Stimulated activated CD4-positive, alpha-beta T cell treated with anti-CD3 and anti-CD28 coated beads, Interleukin-4, amount 100 ng/mL, for 1 hour (primary cell): ENCODE measurements at regions not wholly inside any gene's neighbourhood (a gene's known extent, or its start where the extent isn't known, plus 50 kb on each side); places are given as distances from the start of the nearest gene placed in this dataset.
"Not testable (repeated sequence)": the region's sequence is repeated elsewhere in the genome, so short reads cannot be mapped to it uniquely, and the experiment has no call there.

Source experiments
- DNase-seq: peaks from one replicate; pipeline ENCODE4 v3.0.0-alpha.2; 2020

DNA sequence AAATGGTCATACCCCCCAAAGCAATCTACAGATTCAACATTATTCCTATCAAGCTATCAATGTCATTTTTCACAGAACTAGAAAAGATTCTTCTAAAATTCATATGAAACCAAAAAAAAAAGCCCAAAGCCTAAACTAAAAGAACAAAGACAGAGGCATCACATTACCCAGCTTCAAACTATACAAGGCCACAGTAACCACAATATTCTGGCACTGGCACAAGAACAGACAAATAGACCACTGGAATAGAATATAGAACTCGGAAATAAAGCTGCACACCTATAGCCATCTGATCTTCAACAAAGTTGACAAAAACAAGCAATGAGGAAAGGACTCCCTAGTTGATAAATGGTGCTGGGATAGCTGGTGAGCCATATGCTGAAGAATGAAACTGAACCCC, 89.2 kb upstream of the PCED1B start:
- no peak for DNase-seq

GRCh38 chr12:46992051-46992450, 87.4 kb upstream of the PCED1B start:
- DNase-seq = not testable (repeated sequence)

DNA sequence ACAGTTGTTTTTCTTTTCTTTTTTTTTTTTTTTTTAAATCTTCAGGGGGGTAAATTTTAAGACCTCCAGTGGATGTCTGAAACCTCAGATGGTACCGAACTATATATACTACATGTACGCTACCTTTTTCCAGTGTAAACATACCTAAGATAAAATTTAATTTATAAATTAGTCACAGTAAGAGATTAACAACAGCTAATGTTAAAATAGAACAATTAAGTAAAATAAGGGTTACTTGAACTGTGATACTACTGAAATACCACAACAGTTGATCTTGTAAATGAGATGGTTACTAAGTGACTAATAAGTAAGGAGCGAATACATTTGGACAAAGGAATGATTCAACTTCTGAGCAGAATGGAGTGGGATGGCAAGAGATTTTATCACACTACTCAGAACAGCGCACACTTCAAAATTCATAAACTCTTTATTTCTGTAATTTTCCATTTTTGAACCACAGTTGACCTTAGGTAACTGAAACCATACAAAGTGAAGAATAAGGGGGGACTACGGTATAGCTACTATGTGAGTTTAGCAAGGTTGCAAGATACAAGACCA, 80.5 kb upstream of the PCED1B start:
- DNase-seq = no peak

GRCh38 chr12:47004634-47005033, 74.8 kb upstream of the PCED1B start:
- DNase-seq = no peak

GRCh38 chr12:47007048-47007447, 72.4 kb upstream of the PCED1B start:
- no peak for DNase-seq

DNA sequence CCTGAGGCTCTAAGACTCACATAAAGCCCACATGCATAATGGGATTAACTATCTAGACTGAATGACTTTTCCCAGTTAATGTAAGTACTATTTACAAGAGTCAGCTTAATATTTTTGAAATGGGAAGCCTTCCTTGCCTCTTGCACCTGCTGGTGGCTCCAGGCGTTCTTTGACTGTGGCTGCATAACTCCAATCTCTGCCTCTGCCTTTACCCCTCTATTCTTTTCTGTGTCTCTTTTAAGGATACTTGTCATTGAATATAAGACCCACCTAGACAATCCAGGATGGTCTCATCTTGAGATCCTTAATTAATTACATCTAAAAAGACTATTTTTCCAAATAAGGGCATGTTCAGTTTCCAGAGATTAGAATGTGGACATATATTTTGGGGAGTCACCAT, 66.9 kb upstream of the PCED1B start:
- DNase-seq = no peak

DNA sequence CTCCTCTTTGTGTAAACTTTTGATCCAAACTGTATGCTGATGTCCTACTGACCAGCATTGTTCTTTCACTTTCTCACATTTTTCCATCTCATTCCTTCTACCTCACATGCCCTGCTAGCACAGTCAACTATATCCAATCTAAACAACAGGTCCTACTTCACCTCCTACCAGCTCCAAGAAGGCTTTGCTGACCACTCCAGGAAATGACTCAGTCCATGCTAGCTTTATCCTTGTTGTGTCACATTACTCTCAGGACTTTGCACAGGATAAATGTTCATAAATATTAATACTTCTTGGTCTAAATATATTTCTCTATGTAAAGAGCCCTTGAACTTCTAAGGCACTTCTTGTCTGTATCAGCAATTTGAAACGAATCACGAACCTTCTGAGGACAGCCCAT, 64.9 kb upstream of the PCED1B start:
- DNase-seq = no peak

DNA sequence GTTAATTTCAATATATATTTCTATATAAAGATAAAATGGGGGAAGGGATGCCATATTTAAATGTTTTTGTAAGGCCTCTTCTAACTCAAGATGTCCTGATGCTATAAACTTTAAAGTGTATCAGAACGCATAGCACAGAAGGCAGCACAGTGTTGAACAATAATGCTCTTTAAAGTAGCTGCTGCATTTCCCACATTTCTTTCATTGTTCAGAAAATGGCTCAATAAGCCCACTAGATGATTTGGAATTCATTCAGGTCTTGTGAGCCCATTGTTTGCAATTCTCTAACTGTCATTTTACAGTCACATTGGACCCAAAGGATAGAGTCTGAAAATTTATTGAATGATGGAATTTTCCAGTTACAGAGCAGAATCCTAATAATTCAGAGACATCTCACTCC, 64.0 kb upstream of the PCED1B start:
- no peak for DNase-seq

DNA sequence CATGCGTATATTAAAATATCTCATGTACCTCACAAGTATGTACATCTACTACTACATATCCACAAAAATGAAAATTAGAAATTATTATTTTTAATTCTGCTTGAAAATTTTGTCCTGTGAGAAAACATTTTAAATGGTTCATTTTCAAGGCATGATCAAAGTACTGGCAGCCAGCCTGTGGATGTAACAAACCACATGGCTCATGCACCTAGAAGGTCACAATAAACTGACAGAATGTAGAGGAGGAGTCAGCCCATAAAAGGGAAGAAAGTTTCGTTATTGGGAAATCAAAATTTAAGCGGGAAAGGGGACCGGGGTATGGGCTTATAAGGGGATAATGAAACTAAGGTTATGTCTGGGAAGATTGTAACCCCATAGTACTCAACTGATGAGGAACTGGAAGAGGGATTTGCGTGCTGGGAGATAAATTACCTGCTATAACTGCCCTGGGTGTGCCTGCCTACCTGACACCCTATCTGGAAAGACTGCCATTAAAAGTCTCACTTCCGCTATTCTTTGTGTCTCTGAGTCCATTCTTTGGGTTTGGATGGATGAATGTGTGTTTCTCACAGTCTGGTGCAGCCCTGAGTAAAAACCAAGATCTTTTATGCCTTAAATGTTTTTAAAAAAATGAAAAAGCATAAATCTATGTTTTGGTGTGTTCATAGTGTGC, 62.2 kb upstream of the PCED1B start:
- no peak for DNase-seq

DNA sequence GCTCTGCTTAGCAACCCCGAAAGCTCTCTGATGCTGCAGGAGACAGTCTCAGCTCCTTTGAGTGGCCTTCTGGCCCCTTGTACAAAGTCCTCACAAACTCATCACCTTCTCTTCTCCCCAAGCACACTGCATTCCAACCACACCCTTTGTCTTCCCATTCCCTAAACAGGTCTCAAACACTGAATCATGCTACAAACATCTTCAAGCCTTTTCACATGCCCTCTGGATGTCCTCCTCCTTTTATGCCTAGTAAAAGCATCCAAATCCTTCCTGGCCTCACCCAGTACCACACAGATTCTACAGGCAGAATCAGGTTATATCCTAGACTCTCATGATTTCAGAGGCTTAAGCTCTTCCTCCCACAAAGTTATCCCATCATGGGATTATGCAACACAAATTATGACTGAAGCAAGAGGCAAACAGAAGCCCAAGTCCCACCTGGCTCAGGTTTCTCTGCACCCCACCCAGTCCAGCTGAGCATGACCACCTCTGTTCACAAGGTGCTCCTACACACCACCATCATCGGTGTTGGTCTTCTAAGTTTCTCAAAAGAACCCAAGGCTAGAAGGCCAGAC, 61.4 kb upstream of the PCED1B start:
- DNase-seq = no peak

DNA sequence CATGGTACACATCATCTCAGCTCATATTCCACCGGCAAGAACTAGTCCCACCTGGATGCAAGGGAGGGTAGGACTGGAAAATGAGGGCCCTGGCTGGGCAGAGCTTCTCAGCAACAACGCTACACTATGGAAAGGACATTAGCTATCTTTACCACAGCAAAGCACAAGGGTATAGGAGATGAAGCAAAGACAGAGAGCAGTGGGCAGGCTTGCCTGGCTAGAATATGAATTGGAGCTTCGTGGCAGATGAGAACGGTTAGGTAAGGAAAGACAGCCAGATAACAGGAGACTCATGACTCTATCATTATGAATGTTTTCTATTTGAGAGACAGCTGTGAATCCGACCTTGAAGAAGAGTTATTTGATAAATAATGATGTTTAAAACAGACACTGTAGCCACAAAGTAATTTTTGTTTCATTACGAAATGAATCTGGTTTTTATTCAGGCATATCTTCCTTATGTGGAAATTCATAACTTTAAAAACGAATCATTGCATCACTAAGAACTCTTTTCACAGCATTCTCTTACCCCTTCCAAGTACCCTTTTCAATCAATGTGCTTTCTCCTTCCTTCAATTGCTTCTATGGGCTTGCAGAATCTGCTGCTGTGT, 59.1 kb upstream of the PCED1B start:
- DNase-seq = no peak

DNA sequence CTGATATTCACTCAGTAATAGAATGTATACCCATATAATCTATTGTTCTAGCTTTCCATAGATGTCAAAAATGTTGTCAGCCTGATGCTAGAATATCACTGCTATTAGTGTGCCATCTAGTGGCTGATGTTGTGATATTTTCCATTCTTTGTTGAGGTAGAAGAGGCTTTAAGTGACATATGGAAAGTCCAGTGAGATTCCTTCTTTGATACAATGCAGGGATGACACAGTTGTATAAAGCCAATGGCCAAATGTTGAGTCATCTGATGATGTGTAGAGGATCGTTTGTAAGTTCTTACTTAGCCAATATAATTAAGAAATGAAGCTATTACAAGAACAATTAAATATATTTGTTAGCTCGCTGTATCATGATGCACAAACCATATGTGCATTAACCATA, 58.1 kb upstream of the PCED1B start:
- DNase-seq = no peak

- DNase-seq = no peak
These were observed 57.1 kb upstream of the PCED1B start for GRCh38 chr12:47022296-47022695.

GRCh38 chr12:47023311-47023710, 56.1 kb upstream of the PCED1B start:
- DNase-seq = no peak

DNA sequence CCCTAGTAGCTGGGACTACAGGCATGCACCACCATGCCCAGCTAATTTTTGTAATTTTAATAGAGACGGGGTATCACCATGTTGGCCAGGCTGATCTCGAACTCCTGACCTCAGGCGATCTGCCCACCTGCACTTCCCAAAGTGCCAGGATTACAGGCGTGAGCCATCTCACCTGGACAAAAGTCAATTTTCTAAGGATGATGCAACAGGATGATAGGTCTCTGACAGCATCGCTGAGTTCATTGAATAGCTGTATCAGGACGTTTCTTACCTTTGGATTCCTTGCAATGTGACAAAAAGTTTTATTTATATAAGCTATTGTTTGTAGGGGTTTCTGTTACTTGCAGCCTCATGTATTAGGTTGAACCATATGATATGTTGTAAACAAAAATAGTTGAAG, 55.5 kb upstream of the PCED1B start:
- no peak for DNase-seq

DNA sequence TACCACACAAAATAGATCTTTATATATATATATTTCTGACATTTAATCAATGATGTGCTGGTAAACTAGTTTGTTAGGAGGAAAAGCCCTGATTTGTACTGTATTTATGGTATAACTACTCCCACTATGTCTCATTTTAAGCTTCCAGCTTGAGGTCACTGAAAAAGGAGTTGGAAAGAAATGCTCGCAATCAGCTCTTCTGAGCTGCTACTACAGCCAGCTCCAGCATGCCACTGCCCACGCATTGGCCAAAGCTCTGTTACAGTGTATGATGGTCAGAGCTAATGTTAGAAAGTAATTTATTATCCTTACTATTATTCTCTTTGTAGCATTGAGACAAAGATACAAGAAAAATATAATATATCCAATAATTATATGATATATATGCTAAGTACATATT, 55.0 kb upstream of the PCED1B start:
- DNase-seq = no peak

DNA sequence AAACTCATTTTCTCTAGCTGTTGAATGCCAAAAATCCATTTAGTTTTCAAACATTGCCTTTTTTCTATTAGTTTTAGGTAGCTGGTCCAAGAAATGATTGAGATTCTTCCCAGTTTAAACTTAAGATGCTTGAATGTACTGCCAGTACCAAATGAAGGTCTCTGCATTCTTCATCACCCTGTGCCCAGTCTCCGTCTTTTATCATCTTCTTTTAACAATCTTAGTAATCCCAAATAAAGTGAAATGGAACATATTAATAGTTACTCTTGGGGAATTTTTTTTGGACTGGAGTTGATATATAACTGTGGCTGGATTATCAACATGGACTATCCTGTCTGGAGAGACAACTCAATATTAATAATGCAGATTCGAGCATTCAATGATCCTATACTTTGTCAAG, 54.1 kb upstream of the PCED1B start:
- no peak for DNase-seq

DNA sequence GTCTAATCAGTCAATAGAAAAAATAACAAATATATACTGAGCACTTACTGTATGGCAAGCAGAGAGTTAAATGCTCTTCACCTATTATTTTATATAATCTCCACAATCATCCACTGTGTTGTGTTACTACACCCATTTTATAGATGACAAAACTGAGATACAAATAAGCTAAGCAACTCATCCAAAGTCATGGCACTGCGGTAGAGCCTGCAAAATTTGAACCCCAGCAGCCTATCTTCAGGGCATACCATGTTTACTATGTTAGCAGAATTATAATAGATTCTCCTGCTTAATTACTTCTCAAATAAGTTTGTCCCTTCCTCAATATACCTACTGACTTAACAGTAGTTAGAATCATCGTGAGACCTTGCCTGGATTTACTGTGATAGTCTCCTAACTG, 53.6 kb upstream of the PCED1B start:
- no peak for DNase-seq

DNA sequence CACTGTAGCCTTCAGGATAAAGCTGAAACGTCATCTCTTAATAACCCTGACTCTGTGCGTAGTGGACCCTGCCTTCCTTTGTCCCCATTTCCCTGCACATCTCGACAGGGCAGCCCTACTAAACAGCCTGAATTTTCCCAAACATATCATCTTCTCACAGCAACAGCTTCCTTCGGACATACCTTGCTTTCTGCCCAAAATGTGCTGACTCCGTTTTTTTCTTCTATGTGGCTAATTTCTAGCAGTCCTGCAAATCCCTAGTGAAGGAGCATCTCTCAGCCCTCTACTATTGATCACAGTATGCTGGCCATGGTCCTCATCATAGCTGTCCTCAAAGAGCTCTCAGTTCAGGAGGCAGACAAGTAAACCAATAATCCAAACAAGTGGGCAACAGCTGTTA, 53.1 kb upstream of the PCED1B start:
- no peak for DNase-seq
